Mammary epithelial cell (primary cell): ENCODE measurements at regions not wholly inside any gene's neighbourhood (a gene's known extent, or its start where the extent isn't known, plus 50 kb on each side); places are given as distances from the start of the nearest gene placed in this dataset.

Experiments used
- EZH2 ChIP-seq: IDR thresholded peaks from 2 replicates; pipeline ENCODE4 v1.6.1; 2012; ENCODE audit warnings: low read length, inconsistent platforms, borderline replicate concordance
- TF ChIP-seq, protein P1 (sequence below), 2 donors: IDR thresholded peaks in 1 of 2; conservative IDR thresholded peaks in 1 of 2; 2 replicates each; pipeline ENCODE4 v1.5.1; 2011 to 2012; ENCODE audit warnings: inconsistent platforms in 2 of 2, low read length in 2 of 2, mild to moderate bottlenecking in 2 of 2, control low read depth in 1 of 2, low read depth in 1 of 2; ENCODE audit not compliant: insufficient read depth in 1 of 2; ENCODE audit errors: extremely low read depth in 1 of 2

GRCh38 chr6:81819767-81820166 is 67.3 kb upstream of the TENT5A start:
- TF ChIP-seq, protein P1, sequence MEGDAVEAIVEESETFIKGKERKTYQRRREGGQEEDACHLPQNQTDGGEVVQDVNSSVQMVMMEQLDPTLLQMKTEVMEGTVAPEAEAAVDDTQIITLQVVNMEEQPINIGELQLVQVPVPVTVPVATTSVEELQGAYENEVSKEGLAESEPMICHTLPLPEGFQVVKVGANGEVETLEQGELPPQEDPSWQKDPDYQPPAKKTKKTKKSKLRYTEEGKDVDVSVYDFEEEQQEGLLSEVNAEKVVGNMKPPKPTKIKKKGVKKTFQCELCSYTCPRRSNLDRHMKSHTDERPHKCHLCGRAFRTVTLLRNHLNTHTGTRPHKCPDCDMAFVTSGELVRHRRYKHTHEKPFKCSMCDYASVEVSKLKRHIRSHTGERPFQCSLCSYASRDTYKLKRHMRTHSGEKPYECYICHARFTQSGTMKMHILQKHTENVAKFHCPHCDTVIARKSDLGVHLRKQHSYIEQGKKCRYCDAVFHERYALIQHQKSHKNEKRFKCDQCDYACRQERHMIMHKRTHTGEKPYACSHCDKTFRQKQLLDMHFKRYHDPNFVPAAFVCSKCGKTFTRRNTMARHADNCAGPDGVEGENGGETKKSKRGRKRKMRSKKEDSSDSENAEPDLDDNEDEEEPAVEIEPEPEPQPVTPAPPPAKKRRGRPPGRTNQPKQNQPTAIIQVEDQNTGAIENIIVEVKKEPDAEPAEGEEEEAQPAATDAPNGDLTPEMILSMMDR (conservative IDR thresholded peaks at IDR 0.05 in 1 of 2, IDR thresholded peaks at IDR 0.05 in 1 of 2; ENCODE audit: extremely low read depth in 1 of 2, insufficient read depth in 1 of 2, low read depth in 1 of 2, low read length in 2 of 2): no peak
- no peak for TF ChIP-seq EZH2
